Hematopoietic multipotent progenitor cell treated with erythropoietin and hydrocortisone succinate and interleukin-3 and kit ligand, for 15 days (in vitro differentiated cells): ENCODE measurements at regions not wholly inside any gene's neighbourhood (a gene's known extent, or its start where the extent isn't known, plus 50 kb on each side); places are given as distances from the start of the nearest gene placed in this dataset.

Experiments used
- DNase-seq: peaks from one replicate; pipeline ENCODE4 v3.0.0-alpha.2; 2015; ENCODE audit warnings: low spot score

GRCh38 chr6:1029141-1029540, 282.8 kb upstream of the FOXQ1 start:
- no peak for DNase-seq

GRCh38 chr6:1028723-1029122, 283.2 kb upstream of the FOXQ1 start:
- DNase-seq, result no peak

- DNase-seq, result no peak
Measured at GRCh38 chr6:1027795-1028569, 283.9 kb upstream of the FOXQ1 start.

GRCh38 chr6:1027109-1027794, 284.6 kb upstream of the FOXQ1 start:
- DNase-seq, result no peak

GRCh38 chr6:1025821-1026220, 286.1 kb upstream of the FOXQ1 start:
- DNase-seq, result no peak

GRCh38 chr6:1024587-1024986, 287.3 kb upstream of the FOXQ1 start:
- DNase-seq, result no peak

- no peak for DNase-seq
Measured at GRCh38 chr6:1024161-1024560, 287.7 kb upstream of the FOXQ1 start.

GRCh38 chr6:1023229-1023628, 288.7 kb upstream of the FOXQ1 start:
- DNase-seq, result no peak

- no peak for DNase-seq
Measured at GRCh38 chr6:1022719-1023118, 289.2 kb upstream of the FOXQ1 start.

GRCh38 chr6:1020837-1021236, 291.1 kb upstream of the FOXQ1 start:
- DNase-seq, result no peak

- DNase-seq, result no peak
Measured at GRCh38 chr6:1020133-1020532, 291.8 kb upstream of the FOXQ1 start.

GRCh38 chr6:1018041-1018440, 293.9 kb upstream of the FOXQ1 start:
- DNase-seq, result no peak

- no peak for DNase-seq
Measured at GRCh38 chr6:1016329-1017302, 295.3 kb upstream of the FOXQ1 start.

- DNase-seq, result no peak
Measured at GRCh38 chr6:1015825-1016224, 296.1 kb upstream of the FOXQ1 start.

GRCh38 chr6:1014431-1014807, 297.5 kb upstream of the FOXQ1 start:
- no peak for DNase-seq

- DNase-seq, result no peak
Measured at GRCh38 chr6:1013656-1014430, 298.1 kb upstream of the FOXQ1 start.

GRCh38 chr6:1009103-1009502, 302.8 kb upstream of the FOXQ1 start:
- DNase-seq, result no peak

GRCh38 chr6:1007159-1007558, 304.7 kb upstream of the FOXQ1 start:
- DNase-seq, result no peak

- no peak for DNase-seq
Measured at GRCh38 chr6:1004885-1005630, 306.8 kb upstream of the FOXQ1 start.

GRCh38 chr6:1003394-1004160, 308.3 kb upstream of the FOXQ1 start:
- no peak for DNase-seq
